ENCODE measurements at regions not wholly inside any gene's neighbourhood (a gene's known extent, or its start where the extent isn't known, plus 50 kb on each side); places are given as distances from the start of the nearest gene placed in this dataset.

DNA sequence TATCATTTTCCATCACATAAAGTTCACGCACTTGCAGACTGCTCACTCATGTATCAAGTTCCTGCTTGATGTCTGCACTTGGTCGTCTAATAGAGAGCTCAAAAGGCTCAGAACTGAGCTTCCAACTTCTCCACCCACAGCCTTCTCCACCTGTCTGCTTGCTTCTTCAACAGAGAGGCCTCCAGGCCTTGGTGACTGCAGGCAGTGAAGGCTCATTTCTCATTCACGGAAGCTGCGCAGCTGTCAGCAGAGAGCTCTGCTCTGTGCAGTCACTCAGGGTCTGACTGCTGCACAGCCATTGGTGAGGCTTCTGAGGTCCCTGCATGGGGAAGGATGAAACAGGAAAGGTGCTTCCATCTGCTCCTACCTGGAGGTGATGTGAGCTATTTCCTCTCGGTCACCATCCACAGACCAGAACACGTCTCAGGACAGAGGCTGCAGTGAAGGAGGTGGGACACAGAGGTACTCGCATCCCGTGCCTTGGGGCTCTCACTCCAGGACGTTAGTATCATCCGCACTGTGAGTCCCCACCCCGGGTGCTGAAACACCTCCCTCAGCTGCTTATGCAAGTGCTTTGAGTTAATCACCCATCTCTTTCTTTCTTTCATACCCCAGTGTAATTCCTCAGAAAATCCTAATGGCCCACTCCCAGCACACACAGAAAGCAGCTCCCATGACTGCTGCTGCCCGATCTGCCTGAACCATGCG lies 126.2 kb downstream of the TMEM18 start:
- DNase-seq: no peak

DNA sequence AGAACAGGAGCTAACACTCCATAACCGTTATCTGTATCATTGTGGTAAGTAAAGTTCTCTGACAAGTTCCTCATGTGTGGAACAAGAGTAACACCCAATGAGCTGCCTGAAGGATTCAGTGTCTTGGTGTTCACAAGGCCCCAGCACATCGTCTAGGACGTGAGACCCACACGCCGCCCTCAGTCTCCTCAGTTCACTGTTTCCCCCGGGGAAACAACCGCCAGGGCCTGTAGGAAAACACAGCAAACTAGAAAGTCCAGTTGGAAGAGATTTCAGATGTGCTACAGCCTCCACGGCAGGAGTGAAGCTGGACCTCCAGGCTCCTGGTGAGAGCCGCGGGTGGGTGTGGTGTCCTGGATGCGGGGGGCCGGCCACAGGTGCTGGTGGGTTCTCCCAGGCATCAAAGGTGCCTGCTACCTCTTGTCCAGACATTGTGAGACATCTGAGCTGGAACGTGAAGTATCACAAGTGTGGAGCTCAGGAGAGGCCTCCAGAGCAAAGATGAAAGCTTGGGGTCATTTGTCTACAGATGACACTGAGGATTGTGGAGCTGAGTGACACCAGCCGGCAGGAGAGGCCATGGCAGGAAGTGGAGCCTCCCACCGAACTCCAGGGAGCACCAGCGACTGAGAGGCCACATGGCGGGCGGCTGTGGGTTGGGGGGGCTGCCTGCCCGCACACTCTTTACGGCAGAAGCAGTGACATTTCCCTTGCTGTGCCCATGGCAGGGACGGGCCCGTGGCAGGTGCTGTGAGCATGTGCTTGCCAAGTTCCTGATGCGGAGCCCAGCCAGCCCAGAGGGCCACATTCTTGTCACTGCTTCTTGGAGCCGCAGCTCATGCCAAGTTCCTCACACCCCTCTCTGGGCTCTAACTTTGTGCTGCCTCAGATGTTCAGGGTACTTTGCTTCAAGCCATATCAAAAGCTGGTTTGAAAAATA lies 131.2 kb downstream of the TMEM18 start:
- no peak for DNase-seq

DNA sequence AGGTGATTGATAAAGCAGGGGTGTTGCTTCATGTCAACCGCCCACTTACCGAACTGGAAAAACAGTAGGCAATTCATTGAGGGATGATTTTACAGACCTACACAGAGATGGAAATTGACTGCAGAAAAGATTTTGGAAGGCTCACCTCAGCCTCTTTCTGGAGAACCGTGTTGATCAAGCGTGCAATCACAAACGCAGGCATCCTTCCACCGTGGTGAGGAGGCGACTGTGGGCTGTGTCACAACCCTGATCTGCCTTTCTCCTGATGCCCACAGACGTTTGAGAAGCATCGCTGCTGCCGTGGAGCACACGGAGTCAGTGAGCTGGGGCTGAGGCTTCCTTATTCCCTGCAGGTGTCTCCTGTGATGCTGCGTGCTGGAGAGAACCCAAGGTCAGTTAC lies 132.0 kb downstream of the TMEM18 start:
- DNase-seq: no peak

DNA sequence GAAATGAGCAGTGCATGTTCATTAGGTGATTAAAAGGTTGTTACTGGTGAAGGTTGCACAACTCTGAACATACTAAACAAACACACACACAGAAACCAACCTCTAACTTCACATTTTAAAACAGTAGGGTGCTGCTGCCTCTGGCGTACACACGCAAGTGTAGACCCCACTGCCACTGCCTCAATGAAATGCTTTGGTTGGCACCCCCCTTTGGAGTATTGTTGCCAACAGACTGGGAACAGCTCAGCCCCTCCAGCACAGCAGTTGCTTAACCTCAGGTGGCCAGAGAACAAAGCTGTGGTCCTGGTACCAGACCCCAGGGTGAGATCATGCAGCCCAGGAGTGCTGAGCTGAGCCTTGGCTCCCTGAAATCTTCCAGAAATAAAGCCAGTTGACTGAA lies 138.6 kb downstream of the TMEM18 start:
- no peak for DNase-seq

DNA sequence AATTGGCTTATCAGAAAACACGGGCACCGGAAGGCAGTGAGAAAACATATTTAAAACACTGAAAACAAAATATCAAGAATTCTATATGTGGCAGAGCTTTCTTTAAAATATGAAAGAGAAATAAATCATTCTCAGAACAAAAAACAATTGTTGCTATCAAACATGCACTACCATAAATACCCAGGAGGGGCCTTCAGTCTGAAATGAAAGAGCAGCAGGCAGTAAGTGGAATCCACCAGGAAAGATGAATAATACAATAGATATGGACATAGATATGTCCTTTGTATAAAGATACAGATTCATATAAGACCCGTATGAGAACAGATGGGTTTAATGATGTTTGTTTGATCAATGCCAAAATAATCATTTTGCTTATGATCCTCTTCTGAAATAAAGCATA lies 142.0 kb downstream of the TMEM18 start:
- no peak for DNase-seq

DNA sequence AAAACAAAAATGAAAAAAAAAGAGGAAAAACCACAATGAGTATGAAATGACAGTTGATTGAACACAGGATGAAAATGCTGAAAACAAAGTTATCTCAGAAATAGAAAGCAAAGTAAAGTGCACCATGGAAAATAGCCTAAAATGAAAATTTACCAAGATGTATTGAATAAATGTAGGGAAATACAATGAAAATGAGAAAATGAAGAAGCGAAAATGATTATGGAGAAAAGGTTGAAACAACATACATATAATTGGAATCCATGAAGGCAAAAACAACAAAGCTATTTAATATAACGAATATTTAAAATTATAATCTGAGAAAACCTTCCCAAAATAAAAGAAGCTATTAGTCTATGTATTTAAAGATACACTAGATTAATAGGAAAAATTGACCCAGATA lies 147.4 kb downstream of the TMEM18 start:
- DNase-seq: no peak

DNA sequence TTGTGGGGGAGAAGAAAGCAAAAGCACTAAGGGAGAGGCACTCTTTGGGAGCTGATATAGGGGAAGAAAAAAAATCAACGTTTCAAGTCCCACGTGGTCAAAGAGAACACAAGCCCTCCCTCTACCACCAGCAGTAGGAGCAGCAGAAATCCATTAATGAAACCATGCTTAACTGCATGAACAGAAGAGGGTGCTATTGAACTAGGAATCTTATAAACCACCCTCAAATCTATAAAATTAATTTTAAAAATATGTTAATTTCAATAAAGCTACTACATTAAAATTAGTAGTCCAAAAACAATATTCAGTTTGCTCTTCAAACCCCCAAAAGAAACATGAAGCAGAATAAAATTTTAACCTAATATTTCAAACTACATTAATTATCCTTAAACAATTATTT lies 147.8 kb downstream of the TMEM18 start:
- DNase-seq: no peak

DNA sequence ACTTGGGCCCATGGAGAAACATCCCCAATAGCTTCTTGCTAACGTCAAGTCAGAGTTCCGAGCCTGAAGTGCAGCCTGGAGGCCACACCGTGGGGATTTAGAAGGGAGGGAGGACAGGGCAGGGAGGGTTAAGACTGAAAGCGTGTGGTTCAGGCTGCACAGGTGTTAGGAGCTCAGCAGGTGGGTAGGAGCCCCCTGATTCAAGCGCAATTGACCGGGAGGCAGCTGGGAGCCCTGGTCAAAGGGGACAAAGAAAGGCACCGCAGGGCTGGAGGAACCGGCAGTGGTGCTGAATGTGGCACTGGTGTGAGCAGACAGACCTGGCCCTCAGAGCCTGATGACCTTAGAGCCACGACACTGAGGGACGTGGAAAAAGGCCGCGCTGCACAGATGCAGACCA lies 149.6 kb downstream of the TMEM18 start:
- no peak for DNase-seq

DNA sequence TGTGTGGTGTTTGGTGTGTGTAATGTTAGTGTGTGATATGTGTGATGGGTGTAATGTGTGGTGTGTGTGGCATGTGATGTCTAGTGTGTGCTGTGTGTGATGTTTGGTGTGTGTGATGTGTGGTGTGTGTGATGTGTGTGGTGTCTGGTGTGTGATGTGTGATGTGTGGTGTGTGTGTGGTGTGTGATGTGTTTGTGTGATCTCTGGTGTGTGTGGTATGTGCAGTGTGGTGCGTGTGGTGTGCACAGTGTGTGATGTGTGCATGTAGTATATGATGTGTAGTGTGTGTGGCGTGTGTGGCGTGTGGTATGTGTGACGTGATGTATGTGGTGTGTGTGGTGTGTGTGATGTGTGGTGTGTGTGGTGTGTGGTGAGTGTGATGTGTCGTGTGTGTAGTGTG lies 150.3 kb downstream of the TMEM18 start:
- no peak for DNase-seq

DNA sequence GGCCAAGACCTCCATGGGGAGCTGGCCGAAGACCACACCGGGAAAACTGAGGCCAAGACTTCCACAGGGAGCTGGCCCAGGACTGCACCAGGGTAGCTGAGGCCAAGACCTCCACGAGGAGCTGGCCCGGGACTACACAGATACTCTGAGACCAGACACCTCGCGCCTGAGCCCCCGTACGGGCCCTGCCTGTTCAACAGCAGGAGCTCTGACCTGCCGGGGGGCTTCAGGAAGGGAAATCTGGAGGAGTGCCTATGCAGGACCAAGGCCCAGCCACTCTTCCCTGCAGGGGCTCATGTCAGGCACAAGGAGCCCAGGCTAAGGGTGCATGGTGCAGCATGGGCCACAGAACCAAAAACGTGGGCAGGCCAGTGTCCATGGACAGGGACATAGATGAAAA lies 151.6 kb downstream of the TMEM18 start:
- no peak for DNase-seq

DNA sequence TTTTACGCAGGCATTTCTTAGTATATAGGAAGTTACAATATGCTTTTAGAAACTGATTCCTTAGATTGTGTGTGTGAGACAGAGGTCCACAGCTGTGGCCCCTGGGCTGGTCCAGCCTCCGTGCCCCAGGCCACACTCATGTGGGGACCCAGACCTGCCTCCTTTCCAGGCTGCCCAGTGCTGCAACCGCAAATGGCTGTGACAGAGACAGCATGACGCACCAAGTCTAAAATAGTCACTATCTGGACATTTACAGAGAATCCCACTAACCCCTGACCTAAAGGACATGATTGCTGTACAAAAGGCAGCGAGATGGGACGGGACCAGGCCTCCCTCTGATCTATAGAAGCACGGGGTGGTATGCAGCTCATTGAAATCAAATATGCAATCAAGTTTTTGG lies 152.2 kb downstream of the TMEM18 start:
- no peak for DNase-seq

DNA sequence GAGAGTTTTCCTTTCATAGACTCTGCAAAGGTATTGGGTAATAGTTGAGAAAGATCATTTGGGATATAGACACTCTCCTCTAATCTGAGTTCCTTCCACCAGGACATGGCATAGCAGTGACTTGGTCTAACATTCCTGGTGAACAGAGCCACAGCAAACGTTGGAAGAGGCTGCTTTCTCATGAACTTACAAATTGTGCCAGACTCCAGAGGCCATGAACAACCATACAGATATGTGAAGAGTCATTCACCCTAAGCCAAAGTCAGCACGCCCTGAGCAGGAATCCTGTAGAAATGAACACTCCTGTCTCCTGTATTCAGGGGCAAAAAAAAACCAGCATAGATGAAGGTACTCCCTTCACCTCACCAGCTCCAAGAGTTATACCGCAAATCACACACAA lies 152.8 kb downstream of the TMEM18 start:
- no peak for DNase-seq

DNA sequence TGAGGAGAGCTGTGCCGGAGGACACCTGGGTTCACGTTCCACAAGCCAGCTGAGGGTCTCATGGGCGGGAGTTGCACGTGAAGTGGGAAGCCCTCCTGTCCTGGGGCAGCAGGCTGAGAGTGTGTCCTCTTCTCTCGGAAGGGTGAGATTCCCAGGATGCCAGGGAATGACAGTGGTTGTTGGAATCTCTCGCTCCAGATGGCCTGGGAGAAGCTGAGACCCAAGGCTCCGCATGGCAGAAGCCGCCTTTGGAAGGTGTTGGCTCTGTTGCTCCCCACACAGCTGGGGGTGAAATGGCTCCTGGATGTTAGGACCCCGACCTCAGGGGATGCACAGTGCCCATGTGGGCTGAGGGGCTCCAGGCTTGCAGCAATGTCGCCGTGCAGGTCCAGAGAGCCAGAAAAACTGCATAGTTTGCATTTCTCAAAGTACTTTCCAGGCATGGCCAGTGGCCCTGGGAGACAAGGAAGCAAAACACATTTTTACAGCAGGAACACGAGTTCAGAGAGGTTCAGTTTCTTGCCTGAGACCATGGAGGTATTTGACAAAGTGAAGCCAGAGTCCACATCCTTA lies 153.4 kb downstream of the TMEM18 start:
- no peak for DNase-seq

DNA sequence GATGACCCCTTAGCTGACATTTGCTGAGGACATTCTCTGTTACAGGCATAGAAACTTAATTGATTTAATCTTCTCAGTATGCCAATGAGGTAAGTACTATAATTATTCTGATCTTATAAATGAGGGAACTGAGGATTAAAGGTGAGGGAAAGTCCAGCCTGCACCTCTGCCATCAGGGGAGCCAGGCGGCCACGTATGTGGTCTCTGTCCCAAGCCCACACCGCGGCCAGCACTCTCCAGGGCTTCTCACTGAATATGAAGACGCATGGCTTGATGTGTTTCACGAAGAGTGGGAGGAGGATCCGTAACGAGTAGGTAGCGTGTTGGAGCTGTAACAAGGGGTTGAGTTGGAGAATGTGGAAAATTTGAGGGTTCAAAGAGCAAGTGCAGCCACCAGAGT lies 154.4 kb downstream of the TMEM18 start:
- no peak for DNase-seq

DNA sequence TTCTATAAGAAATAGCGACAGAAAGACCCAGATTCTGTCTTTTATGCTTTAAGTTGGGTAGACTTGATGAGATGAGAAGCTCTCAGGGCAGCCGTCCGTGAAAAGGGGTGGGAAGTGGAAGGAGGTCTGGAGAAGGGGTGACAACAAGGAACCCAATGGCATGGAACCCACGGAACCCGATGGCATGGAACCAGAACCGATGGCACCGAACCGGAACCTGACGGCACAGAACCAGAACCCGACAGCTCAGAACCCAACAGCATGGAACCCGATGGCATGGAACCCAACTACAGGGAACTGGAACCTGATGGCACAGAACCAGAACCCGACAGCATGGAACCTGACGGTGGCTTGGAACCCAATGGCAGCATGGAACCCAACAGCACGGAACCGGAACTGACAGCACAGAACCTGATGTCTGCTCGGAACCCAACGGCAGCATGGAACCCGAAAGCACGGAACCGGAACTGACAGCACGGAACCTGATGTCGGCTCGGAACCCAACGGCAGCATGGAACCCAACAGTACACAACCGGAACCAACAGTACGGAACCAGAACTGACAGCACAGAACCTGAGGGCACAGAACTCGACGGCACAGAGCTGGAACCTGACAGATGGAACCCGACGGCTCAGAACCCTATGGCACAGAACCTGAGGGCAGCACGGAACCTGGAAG lies 155.2 kb downstream of the TMEM18 start:
- DNase-seq: no peak

DNA sequence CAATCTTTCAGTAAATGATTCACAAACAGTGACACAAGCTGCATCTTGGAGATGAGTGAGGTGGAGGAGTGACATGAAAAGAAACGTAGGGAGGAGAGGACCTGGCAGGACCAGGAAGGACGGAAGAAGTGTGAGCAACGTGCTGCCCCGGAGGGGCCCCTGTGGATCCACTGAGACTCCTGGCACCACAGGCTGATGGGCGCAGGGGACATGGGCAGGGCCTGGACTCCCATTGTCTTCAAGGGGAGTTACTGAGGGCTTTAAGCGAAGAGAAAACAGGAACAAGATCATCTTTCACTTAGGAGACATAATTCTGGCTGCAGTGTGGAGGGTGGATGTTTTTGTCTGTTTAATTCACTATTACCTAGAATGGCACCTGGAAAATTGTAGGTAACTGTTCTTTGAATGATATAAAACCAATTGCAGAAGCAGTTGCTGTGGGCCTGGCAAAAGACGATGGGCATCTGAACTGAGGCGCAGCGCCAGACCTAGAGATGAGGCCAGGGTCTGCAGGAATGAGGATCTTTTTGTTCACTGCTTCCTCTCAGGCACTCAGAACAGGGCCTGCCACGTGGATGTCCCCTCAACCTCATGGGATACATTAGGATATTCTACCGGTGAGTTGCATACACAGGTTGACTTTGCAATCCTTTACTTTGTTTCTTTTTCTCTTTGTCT lies 156.4 kb downstream of the TMEM18 start:
- DNase-seq: no peak

DNA sequence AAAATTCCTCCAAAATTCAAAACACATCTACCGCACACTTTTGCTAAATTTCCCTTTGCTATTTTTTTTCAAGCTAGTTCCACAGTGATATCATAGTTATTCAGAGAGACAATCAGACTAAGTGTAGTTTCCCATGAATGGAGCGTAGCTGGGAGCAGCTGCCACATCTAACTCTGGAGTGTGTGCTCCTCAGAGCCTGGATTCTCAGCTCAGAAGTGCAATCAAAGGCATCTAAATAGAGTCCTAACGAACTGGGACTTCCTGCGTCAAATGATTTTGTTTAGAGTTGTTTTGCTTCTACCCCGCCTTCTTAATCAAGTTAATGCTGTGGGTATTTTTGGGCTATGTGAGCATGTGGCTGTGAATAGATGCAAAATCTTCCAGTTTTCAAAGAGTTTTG lies 160.3 kb downstream of the TMEM18 start:
- DNase-seq: no peak

DNA sequence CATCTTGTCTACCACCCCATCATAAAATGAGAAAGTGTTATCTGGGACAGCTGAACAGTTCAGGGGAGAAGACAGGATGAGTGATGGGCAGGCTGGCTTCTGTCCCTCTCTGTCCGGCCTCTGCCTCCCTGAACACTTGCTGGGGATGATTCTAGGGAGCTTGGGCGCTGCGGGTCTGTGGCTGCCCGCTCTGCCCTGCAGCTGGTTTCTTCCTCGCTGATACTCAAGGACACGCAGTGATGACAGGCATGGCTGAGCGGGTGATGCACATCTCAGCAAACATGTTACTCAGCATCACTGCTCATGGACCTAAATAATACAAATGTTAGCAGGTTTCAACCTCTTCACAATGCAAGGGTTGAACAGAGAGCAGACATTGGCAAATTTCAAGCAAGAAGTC lies 161.1 kb downstream of the TMEM18 start:
- no peak for DNase-seq

DNA sequence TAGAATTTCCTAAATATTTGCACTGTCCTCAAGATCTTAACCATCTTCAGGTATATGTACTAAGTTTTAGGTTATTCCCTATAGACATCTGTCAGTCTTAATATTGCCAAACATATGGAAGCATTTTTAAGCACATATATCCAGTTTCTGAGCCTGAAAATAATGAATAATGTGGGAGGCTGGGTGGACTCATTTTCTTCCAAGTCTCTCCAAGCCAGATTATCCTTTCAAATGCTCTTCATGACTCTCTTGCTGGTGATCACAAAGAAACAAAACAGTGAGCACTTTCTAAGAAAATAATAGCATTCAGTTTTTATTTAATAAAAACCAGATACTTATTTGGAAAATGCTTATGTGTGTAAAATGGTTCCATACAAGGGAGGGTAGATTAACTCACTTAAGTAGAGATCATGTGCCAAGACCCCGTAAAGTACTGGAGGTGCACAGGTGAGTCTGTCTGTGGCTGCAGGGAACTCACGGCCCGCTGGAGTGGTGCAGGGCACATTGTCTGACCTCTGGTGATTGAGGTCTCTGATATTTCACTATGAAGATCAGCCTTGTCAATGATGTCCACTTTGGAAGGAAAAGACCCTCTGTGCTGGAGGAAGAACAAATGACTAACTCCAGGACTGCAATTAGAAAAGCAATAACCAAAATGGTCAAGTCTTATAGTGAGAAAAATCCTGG lies 161.6 kb downstream of the TMEM18 start:
- no peak for DNase-seq

DNA sequence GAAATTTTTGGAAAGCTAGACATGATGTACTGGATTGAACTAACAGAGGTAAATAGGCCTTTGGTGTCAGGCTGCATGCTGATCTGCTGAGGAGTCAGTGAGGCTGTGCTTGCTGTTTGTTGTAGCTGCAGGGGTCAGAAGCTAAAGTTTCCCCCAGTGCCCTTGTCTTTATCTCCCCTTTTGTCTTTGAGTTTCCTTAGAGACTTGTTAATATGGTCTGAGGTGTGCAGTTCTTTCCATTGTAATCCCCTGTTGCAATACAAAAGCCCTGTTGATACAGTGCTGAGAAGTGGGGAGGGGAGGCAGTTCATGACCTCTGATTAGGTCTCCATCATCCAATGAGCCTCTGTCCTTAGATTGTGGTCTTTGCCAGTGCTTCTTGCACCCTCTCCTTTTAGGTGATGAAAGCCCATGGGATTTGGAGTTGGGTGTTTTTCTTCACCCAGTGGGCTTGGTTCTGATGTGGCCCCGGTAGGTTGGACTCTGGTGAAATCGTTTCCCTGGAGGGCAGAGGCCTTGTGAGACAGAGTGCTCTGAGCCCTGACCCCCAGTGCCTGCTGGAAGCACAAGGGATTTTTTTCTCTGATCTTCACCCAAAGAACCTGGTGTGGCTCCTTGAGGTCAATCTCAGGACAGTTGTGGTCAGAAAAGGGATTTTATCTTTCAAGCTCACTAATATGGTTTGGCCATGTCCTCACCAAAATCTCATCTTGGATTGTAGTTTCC lies 163.1 kb downstream of the TMEM18 start:
- no peak for DNase-seq

DNA sequence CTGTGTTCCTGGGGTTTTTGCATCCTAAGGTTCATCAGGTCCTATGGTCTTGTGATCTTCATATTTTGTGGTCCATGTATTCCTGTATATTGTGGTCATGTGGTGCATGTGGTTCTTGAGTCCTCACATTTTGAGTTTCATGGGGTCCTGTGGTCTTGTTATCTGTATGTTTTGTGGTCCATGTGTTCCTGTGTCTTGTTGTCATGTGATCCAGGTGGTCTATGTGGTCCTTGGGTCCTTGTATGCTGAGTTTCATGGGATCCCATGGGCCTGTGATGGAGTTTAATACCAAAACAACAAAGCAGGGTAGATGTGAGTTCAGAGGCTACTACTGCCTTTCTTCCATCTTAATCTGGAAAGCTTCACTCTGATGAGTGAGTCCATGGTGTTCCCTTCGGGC lies 166.4 kb downstream of the TMEM18 start:
- no peak for DNase-seq

DNA sequence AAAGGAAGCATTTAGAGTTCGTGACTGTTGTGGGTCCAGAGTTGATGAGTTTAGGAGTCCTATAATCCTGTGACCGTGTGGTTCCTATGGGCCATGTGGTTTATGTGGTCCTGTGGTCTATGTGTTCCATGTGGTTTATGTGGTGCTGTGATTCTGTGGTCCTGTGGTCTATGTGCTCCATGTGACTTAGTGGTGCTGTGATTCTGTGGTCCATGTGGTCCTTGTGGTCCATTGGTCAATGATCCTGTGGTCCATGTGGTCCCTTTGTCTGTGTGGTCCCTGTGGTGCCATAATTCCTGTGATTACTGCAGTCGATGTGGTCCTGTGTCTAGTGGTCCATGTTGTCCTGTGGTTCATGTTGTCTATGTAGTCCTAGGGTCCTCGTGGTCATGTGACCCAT lies 167.3 kb downstream of the TMEM18 start:
- DNase-seq: no peak
